ENCODE measurements at regions not wholly inside any gene's neighbourhood (a gene's known extent, or its start where the extent isn't known, plus 50 kb on each side); places are given as distances from the start of the nearest gene placed in this dataset.

GRCh38 chr22:48523761-48524160 lies 1303.9 kb downstream of the BRD1 start:
- TF ChIP-seq, protein P1, sequence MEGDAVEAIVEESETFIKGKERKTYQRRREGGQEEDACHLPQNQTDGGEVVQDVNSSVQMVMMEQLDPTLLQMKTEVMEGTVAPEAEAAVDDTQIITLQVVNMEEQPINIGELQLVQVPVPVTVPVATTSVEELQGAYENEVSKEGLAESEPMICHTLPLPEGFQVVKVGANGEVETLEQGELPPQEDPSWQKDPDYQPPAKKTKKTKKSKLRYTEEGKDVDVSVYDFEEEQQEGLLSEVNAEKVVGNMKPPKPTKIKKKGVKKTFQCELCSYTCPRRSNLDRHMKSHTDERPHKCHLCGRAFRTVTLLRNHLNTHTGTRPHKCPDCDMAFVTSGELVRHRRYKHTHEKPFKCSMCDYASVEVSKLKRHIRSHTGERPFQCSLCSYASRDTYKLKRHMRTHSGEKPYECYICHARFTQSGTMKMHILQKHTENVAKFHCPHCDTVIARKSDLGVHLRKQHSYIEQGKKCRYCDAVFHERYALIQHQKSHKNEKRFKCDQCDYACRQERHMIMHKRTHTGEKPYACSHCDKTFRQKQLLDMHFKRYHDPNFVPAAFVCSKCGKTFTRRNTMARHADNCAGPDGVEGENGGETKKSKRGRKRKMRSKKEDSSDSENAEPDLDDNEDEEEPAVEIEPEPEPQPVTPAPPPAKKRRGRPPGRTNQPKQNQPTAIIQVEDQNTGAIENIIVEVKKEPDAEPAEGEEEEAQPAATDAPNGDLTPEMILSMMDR (IDR thresholded peaks at IDR 0.05), result no peak
- no peak for TF ChIP-seq POLR2A (IDR thresholded peaks at IDR 0.05)

Measured in heart left ventricle (tissue), 13 donors.